ENCODE measurements at regions not wholly inside any gene's neighbourhood (a gene's known extent, or its start where the extent isn't known, plus 50 kb on each side); places are given as distances from the start of the nearest gene placed in this dataset.

- Histone ChIP-seq H3K27ac (ENCODE audit: low read depth, low read length) (no peak overlapping the region), H3K9ac (ENCODE audit: low read length) (no peak overlapping the region), H3K79me2 (ENCODE audit: insufficient read depth, low read length) (no peaks in the 10 kb centered on the region), H3K9me3 (ENCODE audit: insufficient read depth, low read depth, low read length) (no peaks in the 10 kb centered on the region), H3K36me3 (ENCODE audit: insufficient read depth, low read length) (no peaks in the 10 kb centered on the region), H3K4me2 (ENCODE audit: low read length) (no peak overlapping the region), H3K4me3 (ENCODE audit: insufficient read depth, low read depth, low read length) (no peak overlapping the region), H3K27me3 (ENCODE audit: insufficient read depth, low read length) (no peaks in the 10 kb centered on the region), H2AFZ (ENCODE audit: low read depth, low read length) (no peak overlapping the region), H4K20me1 (ENCODE audit: insufficient read depth, low read length) (no peaks in the 10 kb centered on the region), H3K4me1 (ENCODE audit: insufficient read depth, low read length) (no peaks in the 10 kb centered on the region)
- DNase-seq (ENCODE audit: low read depth) (no peak), FAIRE-seq (peak; percentile 83)
- TF ChIP-seq EZH2 (IDR thresholded peaks at IDR 0.05; ENCODE audit: insufficient read depth, low read length) (no peak), CTCF (IDR thresholded peaks at IDR 0.05; ENCODE audit: insufficient read depth, low read depth, low read length) (no peak)
- no peaks in the 10 kb centered on the region for H3K9me3 Mint-ChIP-seq (ENCODE audit: unreplicated experiment)
- H3K27me3 Mint-ChIP-seq (ENCODE audit: low read depth, unreplicated experiment) = no peaks in the 10 kb centered on the region
- no peaks in the 10 kb centered on the region for H3K4me1 Mint-ChIP-seq (ENCODE audit: low read depth, unreplicated experiment)
- no peaks in the 10 kb centered on the region for H3K36me3 Mint-ChIP-seq (ENCODE audit: low read depth, unreplicated experiment)
- H3K27ac Mint-ChIP-seq (ENCODE audit: unreplicated experiment) = no peak overlapping the region
- H3K4me3 Mint-ChIP-seq (ENCODE audit: unreplicated experiment) = no peak overlapping the region
Measured at GRCh38 chrX:137245183-137245582, 211.4 kb upstream of the GPR101 start.

- FAIRE-seq (no peak), DNase-seq (ENCODE audit: low read depth) (no peak)
- Histone ChIP-seq H3K9ac (ENCODE audit: low read length) (no peak overlapping the region), H3K9me3 (ENCODE audit: insufficient read depth, low read depth, low read length) (no peaks in the 10 kb centered on the region), H3K4me1 (ENCODE audit: insufficient read depth, low read length) (no peaks in the 10 kb centered on the region), H3K36me3 (ENCODE audit: insufficient read depth, low read length) (no peaks in the 10 kb centered on the region), H4K20me1 (ENCODE audit: insufficient read depth, low read length) (no peaks in the 10 kb centered on the region), H3K4me2 (ENCODE audit: low read length) (no peak overlapping the region), H2AFZ (ENCODE audit: low read depth, low read length) (no peak overlapping the region), H3K27me3 (ENCODE audit: insufficient read depth, low read length) (no peaks in the 10 kb centered on the region), H3K27ac (ENCODE audit: low read depth, low read length) (no peak overlapping the region), H3K4me3 (ENCODE audit: insufficient read depth, low read depth, low read length) (no peak overlapping the region), H3K79me2 (ENCODE audit: insufficient read depth, low read length) (no peaks in the 10 kb centered on the region)
- Mint-ChIP-seq H3K27ac (ENCODE audit: unreplicated experiment) (no peak overlapping the region), H3K36me3 (ENCODE audit: low read depth, unreplicated experiment) (no peaks in the 10 kb centered on the region), H3K27me3 (ENCODE audit: low read depth, unreplicated experiment) (no peaks in the 10 kb centered on the region), H3K9me3 (ENCODE audit: unreplicated experiment) (no peaks in the 10 kb centered on the region), H3K4me1 (ENCODE audit: low read depth, unreplicated experiment) (no peaks in the 10 kb centered on the region), H3K4me3 (ENCODE audit: unreplicated experiment) (no peak overlapping the region)
- no peak for TF ChIP-seq EZH2 (IDR thresholded peaks at IDR 0.05; ENCODE audit: insufficient read depth, low read length)
- no peak for TF ChIP-seq CTCF (IDR thresholded peaks at IDR 0.05; ENCODE audit: insufficient read depth, low read depth, low read length)
Measured at GRCh38 chrX:137236837-137237236, 203.0 kb upstream of the GPR101 start.

- H3K27ac Mint-ChIP-seq (ENCODE audit: unreplicated experiment) = no peak overlapping the region
- Histone ChIP-seq H3K9ac (ENCODE audit: low read length) (no peak overlapping the region), H3K9me3 (ENCODE audit: insufficient read depth, low read depth, low read length) (no peaks in the 10 kb centered on the region), H2AFZ (ENCODE audit: low read depth, low read length) (no peak overlapping the region), H3K79me2 (ENCODE audit: insufficient read depth, low read length) (no peaks in the 10 kb centered on the region), H4K20me1 (ENCODE audit: insufficient read depth, low read length) (no peaks in the 10 kb centered on the region), H3K4me3 (ENCODE audit: insufficient read depth, low read depth, low read length) (no peak overlapping the region), H3K27ac (ENCODE audit: low read depth, low read length) (no peak overlapping the region), H3K27me3 (ENCODE audit: insufficient read depth, low read length) (no peaks in the 10 kb centered on the region), H3K4me2 (ENCODE audit: low read length) (no peak overlapping the region), H3K36me3 (ENCODE audit: insufficient read depth, low read length) (no peaks in the 10 kb centered on the region), H3K4me1 (ENCODE audit: insufficient read depth, low read length) (no peaks in the 10 kb centered on the region)
- no peaks in the 10 kb centered on the region for H3K4me1 Mint-ChIP-seq (ENCODE audit: low read depth, unreplicated experiment)
- DNase-seq (ENCODE audit: low read depth) (no peak), FAIRE-seq (peak; percentile 85)
- H3K27me3 Mint-ChIP-seq (ENCODE audit: low read depth, unreplicated experiment) = no peaks in the 10 kb centered on the region
- no peaks in the 10 kb centered on the region for H3K36me3 Mint-ChIP-seq (ENCODE audit: low read depth, unreplicated experiment)
- TF ChIP-seq EZH2 (IDR thresholded peaks at IDR 0.05; ENCODE audit: insufficient read depth, low read length) (no peak), CTCF (IDR thresholded peaks at IDR 0.05; ENCODE audit: insufficient read depth, low read depth, low read length) (no peak)
- H3K4me3 Mint-ChIP-seq (ENCODE audit: unreplicated experiment) = no peak overlapping the region
- H3K9me3 Mint-ChIP-seq (ENCODE audit: unreplicated experiment) = no peaks in the 10 kb centered on the region
Measured at GRCh38 chrX:137234651-137235402, 201.0 kb upstream of the GPR101 start.
